Gastrocnemius medialis (tissue), 4 donors: ENCODE measurements at regions not wholly inside any gene's neighbourhood (a gene's known extent, or its start where the extent isn't known, plus 50 kb on each side); places are given as distances from the start of the nearest gene placed in this dataset.

Source experiments
- ATAC-seq, 2 donors: fragments of 150-250 bp; one replicate each; pipeline ENCODE4 v1.9.1; 2016
- DNase-seq, 2 donors: peaks; one replicate each; pipeline ENCODE4 v3.0.0-alpha.2; 2019
- H3K27ac ChIP-seq, 4 donors: fragments of 200-600 bp; sonication (generic); 1 replicate in 1 of 4; 2 replicates in 3 of 4; pipeline ENCODE4 v1.5.1; 2016 to 2018; ENCODE audit warnings: mild to moderate bottlenecking in 2 of 4, moderate library complexity in 1 of 4
- H3K27me3 ChIP-seq, 3 donors: fragments of 200-600 bp; sonication (generic) in 2 of 3; 1 replicate in 1 of 3; 2 replicates in 2 of 3; pipeline versions ENCODE4 v1.5.1 to v1.6.0; 2016 to 2019; ENCODE audit warnings: mild to moderate bottlenecking in 1 of 3, moderate library complexity in 1 of 3
- H3K36me3 ChIP-seq, 2 donors: fragments of 200-600 bp; sonication (generic) in 1 of 2; one replicate each; pipeline ENCODE4 v1.5.1; 2017 to 2018
- H3K4me1 ChIP-seq, 2 donors: fragments of 200-600 bp; sonication (generic) in 1 of 2; one replicate each; pipeline ENCODE4 v1.5.1; 2016 to 2017; ENCODE audit warnings: mild to moderate bottlenecking in 2 of 2
- H3K4me3 ChIP-seq, 4 donors: fragments of 200-600 bp; sonication (generic) in 3 of 4; 1 replicate in 1 of 4; 2 replicates in 3 of 4; pipeline ENCODE4 v1.5.1; 2016 to 2019; ENCODE audit warnings: mild to moderate bottlenecking in 2 of 4
- H3K9me3 ChIP-seq, 3 donors: fragments of 200-600 bp; sonication (generic) in 2 of 3; 1 replicate in 1 of 3; 2 replicates in 2 of 3; pipeline ENCODE4 v1.5.1; 2016 to 2019
- POLR2A ChIP-seq, 2 donors: fragments of 450-650 bp; IDR thresholded peaks; one replicate each; pipeline ENCODE4 v1.6.1; 2017; ENCODE audit warnings: antibody characterized with exemption in 2 of 2, mild to moderate bottlenecking in 2 of 2, moderate library complexity in 2 of 2
- in situ Hi-C, 4 donors: fragments of 200-750 bp; cut with MboI; loops; one replicate each; pipeline versions ENCODE4 v1.15.0 to v1.8.0; 2017; ENCODE audit warnings: low sequenced_read_pairs in 4 of 4
- intact Hi-C: fragments of 100-400 bp; cut with DNase I; formaldehyde crosslinking; loops from one replicate; pipeline ENCODE4 v1.15.1; 2023; ENCODE audit warnings: low total_unique reads
- TF ChIP-seq, protein P1 (sequence below), 5 experiments: fragments of 450-650 bp in 3 of 5; fragments of 200-600 bp in 2 of 5; sonication (generic) in 2 of 5; IDR thresholded peaks in 4 of 5; conservative IDR thresholded peaks in 1 of 5; 1 replicate in 4 of 5; 2 replicates in 1 of 5; pipeline ENCODE4 v1.5.1; 2016 to 2019; ENCODE audit warnings: antibody characterized with exemption in 5 of 5, mild to moderate bottlenecking in 3 of 5, moderate library complexity in 3 of 5

GRCh38 chr1:22386774-22387173 lies 64.9 kb upstream of the ZBTB40 start:
- Histone ChIP-seq H3K9me3 (no peaks in the 10 kb centered on the region), H3K4me1 (no peaks in the 10 kb centered on the region), H3K27ac (no peak overlapping the region), H3K4me3 (no peak overlapping the region), H3K27me3 (peaks cover 11 to 43% (median 26%) of the 10 kb centered on the region in 3 donors), H3K36me3 (no peaks in the 10 kb centered on the region)
- intact Hi-C loops, result no loop called here
- DNase-seq (no peak), ATAC-seq (no peak)
- in situ Hi-C loops, result no loop called here
- TF ChIP-seq POLR2A (IDR thresholded peaks at IDR 0.05), result no peak
- TF ChIP-seq, protein P1, sequence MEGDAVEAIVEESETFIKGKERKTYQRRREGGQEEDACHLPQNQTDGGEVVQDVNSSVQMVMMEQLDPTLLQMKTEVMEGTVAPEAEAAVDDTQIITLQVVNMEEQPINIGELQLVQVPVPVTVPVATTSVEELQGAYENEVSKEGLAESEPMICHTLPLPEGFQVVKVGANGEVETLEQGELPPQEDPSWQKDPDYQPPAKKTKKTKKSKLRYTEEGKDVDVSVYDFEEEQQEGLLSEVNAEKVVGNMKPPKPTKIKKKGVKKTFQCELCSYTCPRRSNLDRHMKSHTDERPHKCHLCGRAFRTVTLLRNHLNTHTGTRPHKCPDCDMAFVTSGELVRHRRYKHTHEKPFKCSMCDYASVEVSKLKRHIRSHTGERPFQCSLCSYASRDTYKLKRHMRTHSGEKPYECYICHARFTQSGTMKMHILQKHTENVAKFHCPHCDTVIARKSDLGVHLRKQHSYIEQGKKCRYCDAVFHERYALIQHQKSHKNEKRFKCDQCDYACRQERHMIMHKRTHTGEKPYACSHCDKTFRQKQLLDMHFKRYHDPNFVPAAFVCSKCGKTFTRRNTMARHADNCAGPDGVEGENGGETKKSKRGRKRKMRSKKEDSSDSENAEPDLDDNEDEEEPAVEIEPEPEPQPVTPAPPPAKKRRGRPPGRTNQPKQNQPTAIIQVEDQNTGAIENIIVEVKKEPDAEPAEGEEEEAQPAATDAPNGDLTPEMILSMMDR (IDR thresholded peaks at IDR 0.05 in 4 of 5, conservative IDR thresholded peaks at IDR 0.05 in 1 of 5), result no peak

GRCh38 chr1:22387919-22388580 lies 63.6 kb upstream of the ZBTB40 start:
- ATAC-seq, result no peak
- H3K36me3 ChIP-seq, result no peaks in the 10 kb centered on the region
- in situ Hi-C loops (no loop called here), intact Hi-C loops (no loop called here)
- peaks cover 11 to 37% (median 23%) of the 10 kb centered on the region in 3 donors for H3K27me3 ChIP-seq
- H3K27ac ChIP-seq, result no peak overlapping the region
- no peak for DNase-seq
- no peaks in the 10 kb centered on the region for H3K9me3 ChIP-seq
- TF ChIP-seq, protein P1 (IDR thresholded peaks at IDR 0.05 in 4 of 5, conservative IDR thresholded peaks at IDR 0.05 in 1 of 5), result no peak
- no peak for TF ChIP-seq POLR2A (IDR thresholded peaks at IDR 0.05)
- H3K4me1 ChIP-seq, result no peaks in the 10 kb centered on the region
- no peak overlapping the region for H3K4me3 ChIP-seq

- no peaks in the 10 kb centered on the region for H3K9me3 ChIP-seq
- in situ Hi-C loops, result no loop called here
- no peak overlapping the region for H3K4me3 ChIP-seq
- intact Hi-C loops, result no loop called here
- no peaks in the 10 kb centered on the region for H3K4me1 ChIP-seq
- no peak for DNase-seq
- peaks cover 11 to 29% (median 21%) of the 10 kb centered on the region in 3 donors for H3K27me3 ChIP-seq
- ATAC-seq, result no peak
- H3K27ac ChIP-seq, result no peak overlapping the region
- TF ChIP-seq POLR2A (IDR thresholded peaks at IDR 0.05), result no peak
- TF ChIP-seq, protein P1 (IDR thresholded peaks at IDR 0.05 in 4 of 5, conservative IDR thresholded peaks at IDR 0.05 in 1 of 5), result no peak
- no peaks in the 10 kb centered on the region for H3K36me3 ChIP-seq
Measured at GRCh38 chr1:22388671-22389450, 62.8 kb upstream of the ZBTB40 start.

DNA sequence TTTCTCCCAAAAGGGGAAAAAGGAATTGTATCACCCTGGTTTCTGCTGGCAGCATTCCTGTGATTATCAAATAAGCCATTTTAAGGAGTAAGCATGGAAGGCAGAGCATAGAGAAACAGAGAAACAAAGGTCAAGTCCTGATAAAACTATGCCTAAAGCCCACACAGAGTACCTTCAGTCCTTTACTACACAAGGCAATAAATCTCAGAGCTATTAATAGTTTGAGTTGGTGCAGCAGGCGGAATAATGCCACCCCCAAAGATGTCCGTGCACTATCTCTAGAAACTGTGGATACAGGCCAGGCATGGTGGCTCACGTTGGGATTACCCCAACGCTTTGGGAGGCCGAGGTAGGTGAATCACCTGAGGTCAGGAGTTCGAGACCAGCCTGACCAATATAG lies 58.1 kb upstream of the ZBTB40 start:
- Histone ChIP-seq H3K9me3 (no peaks in the 10 kb centered on the region), H3K27ac (no peak overlapping the region), H3K36me3 (no peaks in the 10 kb centered on the region), H3K4me1 (no peaks in the 10 kb centered on the region), H3K4me3 (no peak overlapping the region), H3K27me3 (peaks cover 11 to 23% (median 17%) of the 10 kb centered on the region in 3 donors)
- ATAC-seq, result no peak
- TF ChIP-seq, protein P1 (IDR thresholded peaks at IDR 0.05 in 4 of 5, conservative IDR thresholded peaks at IDR 0.05 in 1 of 5), result no peak
- no peak for TF ChIP-seq POLR2A (IDR thresholded peaks at IDR 0.05)
- in situ Hi-C loops, result no loop called here
- intact Hi-C loops, result no loop called here
- DNase-seq, result no peak
